Cardiac fibroblast (primary cell): ENCODE measurements at regions not wholly inside any gene's neighbourhood (a gene's known extent, or its start where the extent isn't known, plus 50 kb on each side); places are given as distances from the start of the nearest gene placed in this dataset.

Experiments
- DNase-seq, 2 donors: peaks; one replicate each; pipeline versions ENCODE4 v3.0.0 to v3.0.0-alpha.2; 2010; ENCODE audit warnings: low read depth in 2 of 2
- H3K4me3 ChIP-seq, 2 donors: replicated peaks in 1 of 2; 1 replicate in 1 of 2; 2 replicates in 1 of 2; pipeline ENCODE4 v1.5.1; 2011; ENCODE audit warnings: low read depth in 2 of 2, low read length in 2 of 2, mild to moderate bottlenecking in 2 of 2, moderate library complexity in 1 of 2
- TF ChIP-seq, protein P1 (sequence below): IDR thresholded peaks from one replicate; pipeline ENCODE4 v1.5.1; 2011; ENCODE audit warnings: low read depth, mild to moderate bottlenecking, low read length, inconsistent platforms

DNA sequence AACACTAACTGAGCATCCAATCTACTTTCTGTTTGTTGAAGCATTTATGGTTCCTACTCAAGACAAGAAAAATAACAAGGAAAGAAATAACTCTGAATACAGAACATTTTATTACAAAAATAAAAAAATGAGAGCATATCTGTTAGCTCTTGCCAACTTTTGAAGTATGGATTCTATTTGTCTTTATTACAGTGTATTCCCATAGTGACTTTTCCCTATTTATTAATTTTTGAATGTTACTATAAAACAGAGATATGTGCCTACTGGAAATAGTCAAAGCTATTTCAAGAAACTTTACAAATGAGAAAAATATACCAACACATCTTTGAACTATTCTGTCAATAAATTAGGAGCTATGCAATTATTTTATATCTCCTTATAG lies 153.0 kb downstream of the HLX start:
- DNase-seq, result no peak
- H3K4me3 ChIP-seq, result no peak overlapping the region
- TF ChIP-seq, protein P1, sequence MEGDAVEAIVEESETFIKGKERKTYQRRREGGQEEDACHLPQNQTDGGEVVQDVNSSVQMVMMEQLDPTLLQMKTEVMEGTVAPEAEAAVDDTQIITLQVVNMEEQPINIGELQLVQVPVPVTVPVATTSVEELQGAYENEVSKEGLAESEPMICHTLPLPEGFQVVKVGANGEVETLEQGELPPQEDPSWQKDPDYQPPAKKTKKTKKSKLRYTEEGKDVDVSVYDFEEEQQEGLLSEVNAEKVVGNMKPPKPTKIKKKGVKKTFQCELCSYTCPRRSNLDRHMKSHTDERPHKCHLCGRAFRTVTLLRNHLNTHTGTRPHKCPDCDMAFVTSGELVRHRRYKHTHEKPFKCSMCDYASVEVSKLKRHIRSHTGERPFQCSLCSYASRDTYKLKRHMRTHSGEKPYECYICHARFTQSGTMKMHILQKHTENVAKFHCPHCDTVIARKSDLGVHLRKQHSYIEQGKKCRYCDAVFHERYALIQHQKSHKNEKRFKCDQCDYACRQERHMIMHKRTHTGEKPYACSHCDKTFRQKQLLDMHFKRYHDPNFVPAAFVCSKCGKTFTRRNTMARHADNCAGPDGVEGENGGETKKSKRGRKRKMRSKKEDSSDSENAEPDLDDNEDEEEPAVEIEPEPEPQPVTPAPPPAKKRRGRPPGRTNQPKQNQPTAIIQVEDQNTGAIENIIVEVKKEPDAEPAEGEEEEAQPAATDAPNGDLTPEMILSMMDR, result no peak

DNA sequence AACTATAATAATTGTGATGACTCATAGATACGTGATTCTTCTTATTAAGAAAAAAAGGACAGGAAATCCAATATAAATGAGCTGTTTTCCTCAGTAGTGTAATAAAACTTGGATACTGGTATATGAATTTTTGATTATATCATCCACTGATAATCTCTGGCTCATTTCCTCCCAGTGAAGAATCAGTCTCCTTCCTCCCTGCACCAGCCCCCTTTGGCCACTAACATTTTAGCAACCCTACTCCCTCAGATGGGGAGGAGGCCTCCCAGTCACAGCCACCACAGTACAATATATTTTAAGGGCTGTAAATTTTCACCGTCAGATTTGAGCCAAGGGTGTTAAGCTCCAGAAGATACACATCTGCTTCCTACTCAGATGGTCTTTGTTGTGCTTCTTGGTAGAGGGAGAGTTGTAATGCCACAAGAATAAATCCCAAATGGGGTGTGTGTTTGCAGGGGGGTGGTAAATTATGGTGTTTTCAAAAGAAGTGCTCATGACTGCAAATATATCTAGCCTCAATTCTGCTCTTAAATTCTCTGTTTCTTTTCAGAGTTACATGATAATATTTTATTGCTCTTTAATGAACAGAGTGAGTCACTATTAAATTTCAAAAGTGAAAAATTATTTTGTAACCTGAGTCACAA lies 153.5 kb downstream of the HLX start:
- peak; percentile 30 to 32 for DNase-seq
- no peak overlapping the region for H3K4me3 ChIP-seq
- TF ChIP-seq, protein P1, result no peak

DNA sequence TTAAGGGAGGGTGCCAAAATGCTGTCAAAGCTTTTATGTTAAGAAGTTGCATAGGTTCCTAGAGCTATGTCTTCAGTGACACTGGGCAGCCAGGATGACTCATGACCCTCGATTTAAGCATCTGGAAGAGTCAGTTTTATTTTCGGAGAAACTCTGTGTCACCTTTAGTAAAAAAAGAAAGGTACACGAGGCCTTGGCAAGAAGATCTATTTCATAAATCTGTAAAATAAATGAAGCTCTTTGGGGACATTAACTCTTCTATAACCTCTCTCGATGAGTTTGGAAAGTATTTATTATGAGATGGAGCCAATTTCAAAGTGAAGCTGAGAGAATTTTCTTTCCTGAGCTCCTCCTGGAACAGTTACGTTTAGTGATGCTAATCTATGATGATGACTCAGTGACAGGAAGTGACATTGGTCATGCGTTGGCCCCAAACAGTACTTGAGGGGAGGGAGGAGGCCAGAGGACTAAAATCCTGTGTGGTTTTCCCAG lies 156.5 kb downstream of the HLX start:
- peak; percentile 39 to 82 for DNase-seq
- TF ChIP-seq, protein P1, result no peak
- H3K4me3 ChIP-seq, result peak overlapping the region in 1 of 2 donors; percentile 8

DNA sequence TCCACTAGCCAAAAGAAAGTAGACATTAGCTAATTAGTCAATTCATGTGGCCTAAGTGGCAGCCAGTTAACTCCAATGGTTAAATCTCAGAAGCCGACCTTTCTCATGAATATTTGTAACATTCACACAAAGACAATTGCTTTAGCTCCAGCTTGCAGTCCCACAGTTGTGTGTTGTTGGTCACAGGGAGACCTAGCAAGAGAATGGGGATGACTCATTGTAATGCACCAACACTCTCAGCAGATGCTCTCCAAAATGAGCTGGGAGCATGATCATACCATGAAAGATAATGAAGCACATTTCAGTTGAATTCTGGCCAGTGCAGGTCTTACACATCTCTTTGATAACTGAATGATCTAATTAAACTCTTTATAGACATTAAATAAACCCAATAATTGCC lies 160.4 kb downstream of the HLX start:
- peak; percentile 23 to 78 for DNase-seq
- H3K4me3 ChIP-seq, result no peak overlapping the region

DNA sequence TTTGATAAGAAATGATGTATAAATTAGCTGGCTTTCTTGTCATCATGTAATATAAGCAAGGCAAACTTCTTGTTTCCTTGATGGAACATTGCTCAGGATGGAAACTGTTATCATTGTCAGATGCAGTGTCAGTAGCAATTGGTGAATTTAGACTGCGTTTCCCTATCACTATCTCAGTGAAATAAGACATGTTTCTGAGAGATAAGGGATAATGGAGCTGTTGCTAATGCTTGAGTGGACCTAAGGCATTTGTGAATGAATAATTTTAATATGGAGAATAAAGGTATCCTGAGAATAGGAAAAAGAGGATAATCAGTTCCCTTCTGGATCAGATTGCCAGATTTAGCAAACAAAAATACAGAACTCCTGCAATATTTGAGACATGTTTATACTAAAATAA lies 160.9 kb downstream of the HLX start:
- TF ChIP-seq, protein P1, result no peak
- DNase-seq, result no peak

More for the DNA sequence above, 160.4 kb downstream of the HLX start:
- TF ChIP-seq, protein P1, result no peak

DNA sequence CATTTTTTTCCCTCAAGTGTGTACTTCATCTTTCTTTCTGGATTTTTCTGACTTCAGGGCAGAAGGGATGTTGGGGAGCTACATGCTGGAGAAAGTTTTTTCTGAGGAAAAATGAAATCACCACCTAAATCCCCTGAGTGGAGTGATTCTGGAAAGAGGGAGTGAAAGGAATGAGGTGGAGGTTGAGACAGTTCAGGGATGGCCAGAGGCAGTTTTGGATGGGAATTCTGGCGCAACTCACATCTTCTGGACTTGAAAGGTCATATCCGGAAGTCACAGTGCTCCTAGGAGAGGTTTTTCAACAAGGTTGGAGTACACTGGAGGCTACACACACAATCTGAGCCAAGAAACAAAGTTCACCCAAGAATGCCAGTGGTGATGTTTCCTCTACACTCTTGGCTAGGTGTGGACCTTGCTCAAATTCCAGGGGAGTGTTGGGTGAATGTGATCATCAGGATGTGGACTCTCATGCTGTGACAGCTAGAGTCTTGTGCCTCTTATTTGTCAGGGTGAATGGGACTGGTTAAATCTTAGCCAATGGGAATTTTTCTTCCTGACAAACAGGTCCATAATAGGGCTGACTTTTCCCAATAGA lies 161.5 kb downstream of the HLX start:
- DNase-seq, result peak in 1 of 2 donors; percentile 26
- TF ChIP-seq, protein P1, result no peak
- H3K4me3 ChIP-seq, result no peak overlapping the region

More for the DNA sequence above, 160.9 kb downstream of the HLX start:
- H3K4me3 ChIP-seq, result no peak overlapping the region
